ENCODE measurements at regions not wholly inside any gene's neighbourhood (a gene's known extent, or its start where the extent isn't known, plus 50 kb on each side); places are given as distances from the start of the nearest gene placed in this dataset.
A peak's percentile ranks its signal among the peaks of the same experiment; 100 is the strongest.
"Not testable (repeated sequence)": the region's sequence is repeated elsewhere in the genome, so short reads cannot be mapped to it uniquely, and the experiment has no call there.

GRCh38 chr11:15821451-15821850 lies 534.9 kb downstream of the SOX6 start:
- DNase-seq = peak; percentile 4 to 47 (median 32)

- DNase-seq = no peak
Observed at GRCh38 chr11:15824060-15824459, 532.3 kb downstream of the SOX6 start.

- no peak for DNase-seq
Observed at GRCh38 chr11:15825976-15826650, 530.2 kb downstream of the SOX6 start.

- DNase-seq = peak in 2 of 3 donors; percentile 21 to 29
Observed at GRCh38 chr11:15826826-15827225, 529.5 kb downstream of the SOX6 start.

GRCh38 chr11:15828215-15828853 lies 528.0 kb downstream of the SOX6 start:
- no peak for DNase-seq

- DNase-seq = peak; percentile 6 to 24 (median 17)
Observed at GRCh38 chr11:15829312-15829711, 527.0 kb downstream of the SOX6 start.

GRCh38 chr11:15830741-15831428 lies 525.5 kb downstream of the SOX6 start:
- DNase-seq = no peak

GRCh38 chr11:15835788-15836411 lies 520.4 kb downstream of the SOX6 start:
- DNase-seq = no peak

GRCh38 chr11:15836795-15837194 lies 519.6 kb downstream of the SOX6 start:
- no peak for DNase-seq

GRCh38 chr11:15837901-15838489 lies 518.4 kb downstream of the SOX6 start:
- DNase-seq = no peak

GRCh38 chr11:15839061-15839460 lies 517.3 kb downstream of the SOX6 start:
- DNase-seq = no peak

GRCh38 chr11:15840966-15841365 lies 515.4 kb downstream of the SOX6 start:
- no peak for DNase-seq

- DNase-seq = no peak
Observed at GRCh38 chr11:15841931-15842740, 514.2 kb downstream of the SOX6 start.

- DNase-seq = no peak
Observed at GRCh38 chr11:15843309-15843872, 513.0 kb downstream of the SOX6 start.

- no peak for DNase-seq
Observed at GRCh38 chr11:15845261-15845660, 511.1 kb downstream of the SOX6 start.

GRCh38 chr11:15848631-15849168 lies 507.6 kb downstream of the SOX6 start:
- no peak for DNase-seq

GRCh38 chr11:15849257-15849656 lies 507.1 kb downstream of the SOX6 start:
- no peak for DNase-seq

GRCh38 chr11:15850335-15850734 lies 506.0 kb downstream of the SOX6 start:
- DNase-seq = not testable (repeated sequence)

GRCh38 chr11:15851051-15851498 lies 505.3 kb downstream of the SOX6 start:
- no peak for DNase-seq

GRCh38 chr11:15852179-15852578 lies 504.2 kb downstream of the SOX6 start:
- peak; percentile 24 to 32 (median 28) for DNase-seq

GRCh38 chr11:15854245-15854644 lies 502.1 kb downstream of the SOX6 start:
- DNase-seq = no peak

- no peak for DNase-seq
Observed at GRCh38 chr11:15858881-15859280, 497.5 kb downstream of the SOX6 start.

All from suppressor macrophage treated with lipopolysaccharide for 1 hour (primary cell).